Transverse colon (tissue), 4 donors: ENCODE measurements at regions not wholly inside any gene's neighbourhood (a gene's known extent, or its start where the extent isn't known, plus 50 kb on each side); places are given as distances from the start of the nearest gene placed in this dataset.

Source experiments
- DNase-seq: peaks from one replicate; pipeline ENCODE4 v3.0.0-alpha.2; 2019
- H3K27ac ChIP-seq, 4 donors: fragments of 200-600 bp; sonication (generic); 2 replicates each; pipeline ENCODE4 v1.5.1; 2016 to 2018; ENCODE audit warnings: inconsistent platforms in 4 of 4
- H3K27me3 ChIP-seq: fragments of 200-600 bp; sonication (generic); 2 replicates; pipeline ENCODE4 v1.5.1; 2017; ENCODE audit warnings: inconsistent platforms
- H3K36me3 ChIP-seq, 4 donors: fragments of 200-600 bp; sonication (generic); 2 replicates each; pipeline ENCODE4 v1.5.1; 2017 to 2019; ENCODE audit warnings: inconsistent platforms in 4 of 4
- H3K4me1 ChIP-seq, 4 donors: fragments of 200-600 bp; sonication (generic); 2 replicates each; pipeline ENCODE4 v1.5.1; 2017 to 2020; ENCODE audit warnings: inconsistent platforms in 4 of 4
- H3K4me3 ChIP-seq, 4 donors: fragments of 200-600 bp; sonication (generic); 1 replicate in 1 of 4; 2 replicates in 3 of 4; pipeline versions ENCODE4 v1.5.1 to v1.6.1; 2017 to 2019; ENCODE audit warnings: inconsistent platforms in 4 of 4
- H3K9me3 ChIP-seq, 2 donors: fragments of 200-600 bp; sonication (generic); 2 replicates each; pipeline ENCODE4 v1.5.1; 2017 to 2019; ENCODE audit warnings: inconsistent platforms in 2 of 2
- CTCF ChIP-seq, 5 experiments: fragments of 200-600 bp in 3 of 5; fragments of 450-650 bp in 2 of 5; sonication (generic) in 3 of 5; IDR thresholded peaks; 1 replicate in 2 of 5; 2 replicates in 3 of 5; pipeline ENCODE4 v1.5.1; 2016 to 2017; ENCODE audit warnings: antibody characterized with exemption in 5 of 5, inconsistent platforms in 3 of 5, mild to moderate bottlenecking in 2 of 5, moderate library complexity in 1 of 5
- EP300 ChIP-seq: sonication (generic); formaldehyde crosslinking; IDR thresholded peaks from one replicate; pipeline ENCODE4 v1.6.1; 2017; ENCODE audit warnings: antibody characterized with exemption, low read depth
- POLR2A ChIP-seq: fragments of 450-650 bp; IDR thresholded peaks from one replicate; pipeline ENCODE4 v1.6.1; 2016; ENCODE audit warnings: antibody characterized with exemption, mild to moderate bottlenecking, moderate library complexity
- POLR2AphosphoS5 ChIP-seq, 3 donors: sonication (generic); formaldehyde crosslinking; IDR thresholded peaks; one replicate each; pipeline ENCODE4 v1.6.1; 2016; ENCODE audit warnings: antibody characterized with exemption in 3 of 3
- WGBS, 2 donors: methylation state at CpG; one replicate each; pipeline ENCODE4 v1.1.5; 2018; ENCODE audit warnings: low coverage in 1 of 2; 5-methylcytosine and 5-hydroxymethylcytosine counted together
- in situ Hi-C, 4 donors: fragments of 200-750 bp; cut with MboI; loops; one replicate each; pipeline versions ENCODE4 v1.15.0 to v1.15.1; 2017; ENCODE audit warnings: low sequenced_read_pairs in 3 of 4, low pct_ligation_motif_present in 1 of 4, low pct_unique_long_range_greater_than_20kb in 1 of 4
- intact Hi-C: fragments of 100-400 bp; cut with DNase I; formaldehyde crosslinking; loops from one replicate; pipeline ENCODE4 v1.15.1; 2023; ENCODE audit warnings: low total_unique reads

GRCh38 chr5:34522599-34523386 is 133.3 kb upstream of the RAI14 start:
- WGBS, 2 donors, result 18 to 38% methylated on average over 4 to 11 of the region's 11 CpGs
- TF ChIP-seq EP300 (no peak), POLR2AphosphoS5 (IDR thresholded peaks at IDR 0.05) (no peak), CTCF (IDR thresholded peaks at IDR 0.05) (peak; percentile 64 to 85 (median 65))
- H3K27me3 ChIP-seq, result no peaks in the 10 kb centered on the region
- in situ Hi-C loops, result loop anchor here in 1 of 4 donors (10.0 kb wide), 1 partner anchor 382 kb away; no protein-coding TSS in a partner anchor
- peak overlapping the region in 1 of 4 donors; percentile 36 for H3K27ac ChIP-seq
- peaks cover 0 to 4% (median 0%) of the 10 kb centered on the region in 4 donors for H3K4me1 ChIP-seq
- intact Hi-C loops, result loop anchor here (5.0 to 10.0 kb wide), 2 partner anchors 132 to 375 kb away; partner anchors contain the start of gene RAI14
- peak; percentile 69 for DNase-seq
- H3K4me3 ChIP-seq, result no peak overlapping the region
- H3K9me3 ChIP-seq, result no peaks in the 10 kb centered on the region
- no peaks in the 10 kb centered on the region for H3K36me3 ChIP-seq

GRCh38 chr5:34523387-34523726 is 132.8 kb upstream of the RAI14 start:
- peaks cover 0 to 4% (median 0%) of the 10 kb centered on the region in 4 donors for H3K4me1 ChIP-seq
- intact Hi-C loops (loop anchor here (5.0 to 10.0 kb wide), 2 partner anchors 131 to 374 kb away; partner anchors contain the start of gene RAI14), in situ Hi-C loops (loop anchor here in 1 of 4 donors (10.0 kb wide), 1 partner anchor 381 kb away; no protein-coding TSS in a partner anchor)
- H3K4me3 ChIP-seq, result no peak overlapping the region
- H3K27ac ChIP-seq, result peak overlapping the region in 1 of 4 donors; percentile 36
- H3K27me3 ChIP-seq, result no peaks in the 10 kb centered on the region
- H3K36me3 ChIP-seq, result no peaks in the 10 kb centered on the region
- WGBS, 2 donors, result 0 to 3% methylated on average over 1 of the region's 1 CpG
- TF ChIP-seq EP300 (no peak), POLR2A (no peak), POLR2AphosphoS5 (IDR thresholded peaks at IDR 0.05) (no peak), CTCF (IDR thresholded peaks at IDR 0.05) (no peak)
- no peaks in the 10 kb centered on the region for H3K9me3 ChIP-seq
- no peak for DNase-seq

GRCh38 chr5:34524123-34524522 is 132.0 kb upstream of the RAI14 start:
- Histone ChIP-seq H3K4me3 (no peak overlapping the region), H3K9me3 (no peaks in the 10 kb centered on the region), H3K27ac (peak overlapping the region in 1 of 4 donors; percentile 36), H3K36me3 (no peaks in the 10 kb centered on the region), H3K4me1 (peaks cover 0 to 4% (median 0%) of the 10 kb centered on the region in 4 donors), H3K27me3 (no peaks in the 10 kb centered on the region)
- intact Hi-C loops, result loop anchor here (5.0 to 10.0 kb wide), 2 partner anchors 131 to 373 kb away; partner anchors contain the start of gene RAI14
- no peak for DNase-seq
- TF ChIP-seq POLR2A (no peak), CTCF (IDR thresholded peaks at IDR 0.05) (no peak), POLR2AphosphoS5 (IDR thresholded peaks at IDR 0.05) (no peak), EP300 (no peak)
- in situ Hi-C loops, result loop anchor here in 1 of 4 donors (10.0 kb wide), 1 partner anchor 381 kb away; no protein-coding TSS in a partner anchor
- 76 to 83% methylated on average over 1 of the region's 1 CpG for whole genome bisulfite sequencing, 2 donors

GRCh38 chr5:34525761-34526160 is 130.4 kb upstream of the RAI14 start:
- Histone ChIP-seq H3K27ac (no peak overlapping the region), H3K4me1 (peaks cover 0 to 4% (median 2%) of the 10 kb centered on the region in 4 donors), H3K36me3 (no peaks in the 10 kb centered on the region), H3K4me3 (no peak overlapping the region), H3K9me3 (no peaks in the 10 kb centered on the region), H3K27me3 (no peaks in the 10 kb centered on the region)
- TF ChIP-seq POLR2AphosphoS5 (IDR thresholded peaks at IDR 0.05), result no peak
- no peak for TF ChIP-seq EP300
- TF ChIP-seq CTCF (IDR thresholded peaks at IDR 0.05), result no peak
- TF ChIP-seq POLR2A, result no peak
- in situ Hi-C loops, result loop anchor here in 2 of 4 donors (10.0 to 25.0 kb wide), 2 partner anchors 362 to 379 kb away; no protein-coding TSS in a partner anchor
- no peak for DNase-seq
- 65 to 100% methylated on average over 1 to 6 of the region's 6 CpGs for WGBS, 2 donors
- intact Hi-C loops, result loop anchor here (10.0 kb wide), 1 partner anchor 129 kb away; the partner anchor contains the start of gene RAI14
